ENCODE measurements at regions not wholly inside any gene's neighbourhood (a gene's known extent, or its start where the extent isn't known, plus 50 kb on each side); places are given as distances from the start of the nearest gene placed in this dataset.
"Not testable (repeated sequence)": the region's sequence is repeated elsewhere in the genome, so short reads cannot be mapped to it uniquely, and the experiment has no call there.

DNA sequence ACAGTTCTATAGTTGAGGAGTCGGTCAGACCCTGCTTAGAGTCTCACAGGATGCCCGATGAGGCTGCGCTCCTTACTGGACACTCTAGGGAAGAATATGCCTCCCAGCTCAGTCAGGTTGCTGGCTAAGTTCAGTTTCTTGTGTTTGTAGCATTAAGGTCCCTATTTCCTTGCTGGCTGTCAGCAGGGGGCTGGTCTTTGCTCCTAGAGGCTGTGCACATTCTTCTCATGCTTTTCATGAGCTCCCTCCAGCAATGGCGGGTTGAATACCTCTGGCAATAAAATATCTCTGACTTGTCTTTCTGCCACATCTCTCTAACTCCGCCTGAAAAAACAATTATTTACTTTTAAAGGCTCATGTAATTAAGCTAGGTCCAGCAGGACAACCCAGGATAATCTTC is 79.4 kb upstream of the DNAJC10 start:
- no peak for DNase-seq (ENCODE audit: low read depth)

DNA sequence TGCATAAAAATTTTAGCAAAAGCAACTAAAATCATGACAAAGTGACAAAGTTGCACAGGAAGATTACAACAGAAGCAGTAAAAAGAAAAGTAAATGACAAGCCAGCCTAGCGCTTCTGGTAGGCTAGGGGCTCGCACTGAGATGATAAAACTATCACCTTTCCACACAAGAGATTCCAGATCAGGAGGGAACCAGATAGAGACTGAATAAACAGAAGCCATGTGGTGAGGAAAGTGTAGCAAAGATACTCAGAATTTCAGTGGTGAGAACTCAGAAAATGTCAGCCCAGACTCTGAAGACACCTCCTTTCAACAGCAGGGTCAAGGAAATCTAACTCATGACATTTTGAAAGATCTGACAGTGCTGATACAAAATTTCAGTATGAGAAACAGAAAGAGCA is 77.4 kb upstream of the DNAJC10 start:
- no peak for DNase-seq (ENCODE audit: low read depth)

DNA sequence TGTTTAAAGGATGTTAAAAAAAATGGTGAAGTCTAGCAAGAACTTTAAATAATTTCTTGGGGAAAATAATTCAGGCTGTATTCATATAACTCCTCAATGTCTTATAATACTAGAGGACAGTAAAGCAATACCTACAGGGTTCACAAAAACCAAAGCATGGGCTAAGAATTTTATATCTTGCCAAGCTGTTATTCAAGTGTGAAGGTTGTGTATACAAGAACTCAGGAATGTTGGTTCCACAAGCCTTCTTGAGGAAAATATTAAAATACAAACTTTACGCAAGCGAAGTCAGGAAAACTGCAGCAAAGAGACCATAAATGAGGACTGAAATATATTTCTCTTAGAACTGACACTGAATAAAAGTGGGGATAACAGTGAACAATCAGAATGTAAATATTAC is 76.1 kb upstream of the DNAJC10 start:
- DNase-seq (ENCODE audit: low read depth) = no peak

DNA sequence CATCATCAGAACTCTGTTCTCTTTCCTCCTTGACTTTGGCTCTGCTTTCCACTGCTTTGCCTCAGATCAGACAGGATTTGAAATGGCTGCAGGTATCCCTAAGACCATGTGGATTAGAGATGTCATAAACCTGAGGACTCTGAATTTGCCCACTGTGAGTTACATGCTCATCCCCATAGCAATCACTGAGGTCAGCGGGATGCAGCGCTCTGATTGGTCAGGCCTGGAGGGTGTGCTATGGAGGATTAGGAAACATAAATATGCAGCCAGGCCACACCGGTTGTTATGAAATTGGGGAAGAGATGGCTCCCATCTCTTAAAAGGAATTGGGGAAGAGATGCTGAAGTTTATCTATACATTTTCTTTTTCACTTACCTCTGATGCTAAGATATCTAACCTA is 73.7 kb upstream of the DNAJC10 start:
- peak; percentile 80 for DNase-seq (ENCODE audit: low read depth)

DNA sequence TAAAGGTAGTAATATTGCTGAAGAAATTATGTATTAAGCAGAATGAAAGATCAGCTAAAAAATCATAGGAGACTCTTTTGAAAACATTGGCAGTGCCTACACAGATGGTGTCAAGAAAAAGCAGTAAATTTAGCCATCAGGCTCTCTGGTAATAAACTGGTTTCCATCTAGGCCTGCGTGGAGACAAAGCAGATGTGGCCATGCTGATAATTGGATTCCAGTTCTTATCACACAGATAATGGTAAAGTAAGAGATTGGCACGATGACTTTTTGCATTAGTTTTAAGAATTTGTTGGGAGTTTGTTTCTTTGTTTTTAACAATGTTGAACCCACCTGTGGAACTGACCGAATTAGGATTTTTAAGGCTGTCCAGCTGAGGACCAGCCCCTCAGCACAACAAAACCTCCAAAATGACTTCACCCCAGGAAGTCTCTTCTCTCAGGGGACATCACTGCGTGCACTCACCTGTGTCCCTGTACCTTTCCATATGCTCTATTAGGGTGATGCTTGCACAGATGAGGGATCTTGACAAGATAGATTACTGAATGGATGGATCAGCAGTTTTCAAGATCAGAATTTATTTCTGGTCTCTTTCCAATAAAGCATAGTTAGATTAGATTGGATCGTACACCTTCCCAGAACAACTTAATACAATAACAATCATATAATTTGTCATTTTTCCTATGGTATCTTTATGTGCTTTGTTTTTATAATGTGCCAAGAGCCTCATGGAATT is 69.1 kb upstream of the DNAJC10 start:
- DNase-seq (ENCODE audit: low read depth) = no peak

DNA sequence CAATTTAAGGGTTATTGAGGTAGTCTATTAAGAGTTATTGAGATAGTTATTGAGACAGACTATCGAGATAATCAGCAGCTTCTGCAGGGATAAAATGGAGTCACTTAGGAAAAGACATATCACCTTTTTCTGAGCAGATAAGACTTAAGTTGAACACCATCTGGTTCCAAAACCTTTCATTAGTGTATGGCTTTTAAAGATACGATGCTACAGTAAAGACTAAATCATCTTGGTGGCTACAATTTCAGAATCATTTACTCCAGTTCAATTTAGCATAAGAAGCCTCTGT is 68.6 kb upstream of the DNAJC10 start:
- no peak for DNase-seq (ENCODE audit: low read depth)

DNA sequence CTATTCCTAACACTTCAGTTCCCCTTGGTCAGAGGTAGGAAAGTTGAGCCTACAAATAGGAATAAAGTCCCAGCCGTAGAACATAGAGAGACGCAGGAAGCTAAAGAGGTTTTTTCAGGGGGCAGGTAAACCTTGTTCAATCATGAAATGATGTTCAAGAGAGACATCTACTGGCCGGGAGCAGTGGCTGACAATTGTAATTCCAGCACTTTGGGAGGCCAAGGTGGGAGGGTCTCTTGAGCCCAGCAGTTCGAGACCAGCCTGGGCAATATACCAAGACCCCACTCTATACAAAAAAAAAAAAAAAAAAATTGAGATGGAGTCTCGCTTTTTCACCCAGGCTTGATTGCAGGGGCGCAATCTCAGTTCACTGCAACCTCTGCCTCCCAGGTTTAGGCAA is 66.7 kb upstream of the DNAJC10 start:
- DNase-seq (ENCODE audit: low read depth) = peak; percentile 45

DNA sequence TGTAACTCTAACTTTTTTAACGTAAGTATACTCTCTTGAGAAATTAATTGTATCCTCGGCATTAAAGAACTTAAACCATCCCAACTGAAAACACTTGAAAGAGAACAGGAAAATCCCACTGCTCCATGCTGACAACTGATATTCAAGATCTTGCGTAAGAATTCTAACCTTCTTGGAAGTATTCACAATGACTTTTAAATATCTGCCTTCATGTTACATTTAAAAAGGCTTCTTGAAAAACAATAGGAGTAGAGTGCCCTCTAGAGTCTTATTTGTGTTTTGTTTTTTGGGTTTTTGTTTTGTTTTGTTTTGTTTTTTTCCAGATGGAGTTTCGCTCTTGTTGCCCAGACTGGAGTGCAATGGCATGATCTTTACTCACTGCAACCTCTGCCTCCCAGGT is 65.4 kb upstream of the DNAJC10 start:
- DNase-seq (ENCODE audit: low read depth) = peak; percentile 67

DNA sequence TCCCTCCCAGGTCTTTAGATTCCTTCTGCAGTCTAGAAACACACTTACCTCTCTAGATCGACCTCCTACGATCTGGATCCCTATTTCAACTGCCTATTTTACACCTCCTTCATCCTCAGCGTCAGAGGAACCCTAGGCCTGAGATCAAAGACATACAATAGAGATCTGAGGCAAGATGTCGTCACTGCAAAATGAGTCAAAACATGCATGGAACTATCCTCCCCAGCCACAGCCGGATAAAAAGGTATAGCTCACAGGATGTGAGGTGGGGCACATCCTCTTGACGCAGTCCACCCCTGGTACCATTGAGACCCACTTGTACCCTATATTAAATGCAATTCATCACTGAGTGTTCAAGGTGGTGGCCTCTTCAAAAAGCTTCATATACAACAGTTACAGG is 63.7 kb upstream of the DNAJC10 start:
- no peak for DNase-seq (ENCODE audit: low read depth)

DNA sequence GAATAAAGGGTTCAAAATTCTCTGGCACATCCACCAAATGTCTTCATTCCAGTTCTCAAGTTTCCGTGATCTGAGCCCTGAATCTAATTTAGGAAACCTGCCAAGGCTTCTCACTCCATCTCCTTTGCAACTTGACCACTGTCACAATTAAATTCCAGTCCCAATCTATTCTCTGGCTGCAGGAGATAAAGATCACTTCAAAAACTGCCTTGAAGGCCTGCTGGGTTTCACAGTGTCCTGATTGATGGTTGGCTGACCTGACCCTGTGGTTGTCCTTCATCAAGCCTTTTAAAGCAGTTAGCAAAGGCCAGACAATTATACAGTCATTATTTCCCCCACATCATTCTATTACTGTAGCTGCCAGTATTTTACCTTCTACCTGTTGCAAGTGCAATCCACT is 60.3 kb upstream of the DNAJC10 start:
- no peak for DNase-seq (ENCODE audit: low read depth)

DNA sequence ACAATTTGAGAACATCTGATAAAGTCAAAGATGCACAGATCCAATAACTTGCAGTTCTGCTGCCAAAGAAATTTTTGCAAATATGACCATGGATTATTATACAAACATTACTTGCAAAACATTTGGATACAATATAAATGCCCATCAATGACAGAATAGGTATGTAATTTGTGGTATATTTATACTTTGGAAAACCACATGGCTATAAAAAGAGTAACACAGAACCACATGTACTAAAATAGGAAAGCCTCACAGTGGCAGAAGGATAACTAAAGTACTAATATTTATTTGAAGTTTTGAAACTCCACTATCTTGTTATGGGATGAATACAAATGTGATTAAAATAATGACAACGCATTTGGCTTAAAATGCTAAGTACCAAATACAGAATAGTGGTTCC is 51.8 kb upstream of the DNAJC10 start:
- no peak for DNase-seq (ENCODE audit: low read depth)

DNA sequence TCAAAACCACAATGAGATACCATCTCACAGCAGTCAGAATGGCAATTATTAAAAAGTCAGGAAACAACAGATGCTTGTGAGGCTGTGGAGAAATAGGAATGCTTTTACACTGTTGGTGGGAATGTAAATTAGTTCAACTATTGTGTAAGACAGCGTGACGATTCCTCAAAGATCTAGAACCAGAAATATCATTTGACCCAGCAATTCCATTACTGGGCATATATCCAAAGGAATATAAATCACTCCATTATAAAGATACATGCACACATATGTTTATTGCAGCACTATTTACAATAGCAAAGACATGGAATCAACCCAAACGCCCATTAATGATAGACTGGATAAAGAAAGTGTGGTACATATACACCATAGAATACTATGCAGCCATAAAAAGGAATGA is 50.6 kb upstream of the DNAJC10 start:
- not testable (repeated sequence) for DNase-seq (ENCODE audit: low read depth)
